GM19372 (cell line): ENCODE measurements at regions not wholly inside any gene's neighbourhood (a gene's known extent, or its start where the extent isn't known, plus 50 kb on each side); places are given as distances from the start of the nearest gene placed in this dataset.

Experiments used
- ATAC-seq: cut with Tn5 transposase; IDR thresholded peaks from one replicate; pipeline ENCODE4 v1.9.1; 2021; ENCODE audit warnings: mild to moderate bottlenecking, low read depth, moderate library complexity; ENCODE audit not compliant: unreplicated experiment

- ATAC-seq, result no peak
These were observed 219.5 kb downstream of the HLX start for GRCh38 chr1:221098471-221099405.

- ATAC-seq, result no peak
These were observed 220.7 kb downstream of the HLX start for GRCh38 chr1:221099747-221100595.

GRCh38 chr1:221100611-221101010, 221.4 kb downstream of the HLX start:
- ATAC-seq, result no peak

- no peak for ATAC-seq
These were observed 222.8 kb downstream of the HLX start for GRCh38 chr1:221101807-221102605.

GRCh38 chr1:221104596-221104995, 225.4 kb downstream of the HLX start:
- ATAC-seq, result no peak

- ATAC-seq, result no peak
These were observed 226.3 kb downstream of the HLX start for GRCh38 chr1:221105578-221105977.

- no peak for ATAC-seq
These were observed 227.4 kb downstream of the HLX start for GRCh38 chr1:221106616-221107015.

GRCh38 chr1:221109930-221110329, 230.7 kb downstream of the HLX start:
- ATAC-seq, result no peak

- no peak for ATAC-seq
These were observed 237.9 kb downstream of the HLX start for GRCh38 chr1:221117133-221117532.

- no peak for ATAC-seq
These were observed 238.3 kb downstream of the HLX start for GRCh38 chr1:221117548-221117951.

- ATAC-seq, result no peak
These were observed 239.1 kb downstream of the HLX start for GRCh38 chr1:221118176-221118937.

- ATAC-seq, result no peak
These were observed 239.7 kb downstream of the HLX start for GRCh38 chr1:221118938-221119320.

- no peak for ATAC-seq
These were observed 243.3 kb downstream of the HLX start for GRCh38 chr1:221122501-221122900.

GRCh38 chr1:221125976-221126375, 246.7 kb downstream of the HLX start:
- no peak for ATAC-seq

- no peak for ATAC-seq
These were observed 258.4 kb downstream of the HLX start for GRCh38 chr1:221137666-221138065.

- no peak for ATAC-seq
These were observed 259.3 kb downstream of the HLX start for GRCh38 chr1:221138516-221138915.

GRCh38 chr1:221139991-221140390, 260.7 kb downstream of the HLX start:
- ATAC-seq, result no peak

- ATAC-seq, result no peak
These were observed 261.9 kb downstream of the HLX start for GRCh38 chr1:221141096-221141495.

GRCh38 chr1:221141606-221142285, 262.5 kb downstream of the HLX start:
- ATAC-seq, result no peak
